ENCODE measurements at regions not wholly inside any gene's neighbourhood (a gene's known extent, or its start where the extent isn't known, plus 50 kb on each side); places are given as distances from the start of the nearest gene placed in this dataset.

DNA sequence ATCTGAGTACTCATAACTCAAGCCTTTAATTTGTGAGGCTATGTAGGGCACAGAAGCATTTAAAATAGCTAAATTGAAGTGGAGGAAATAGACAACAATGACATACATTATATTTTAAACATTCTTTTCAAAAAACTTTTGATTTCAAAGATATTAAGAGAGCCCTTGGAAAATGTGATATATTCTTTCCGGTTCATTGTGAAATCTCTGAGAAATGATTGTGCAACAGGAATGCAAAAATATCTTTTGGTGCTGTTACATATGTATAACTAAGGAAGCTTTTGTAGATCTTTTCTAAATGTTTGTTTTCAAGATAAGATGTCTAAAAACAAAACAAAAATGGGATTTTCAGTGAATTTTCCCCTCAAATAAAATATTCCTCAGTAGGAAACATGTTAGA lies 185.2 kb downstream of the LEPR start:
- no peak for TF ChIP-seq CTCF (IDR thresholded peaks at IDR 0.05; ENCODE audit: low read depth, low read length)
- TF ChIP-seq POLR2A (IDR thresholded peaks at IDR 0.05; ENCODE audit: extremely low read depth, insufficient read length), result no peak
- no peak for TF ChIP-seq MAX (IDR thresholded peaks at IDR 0.05; ENCODE audit: low read depth, low read length)
- no peak for TF ChIP-seq MYC (IDR thresholded peaks at IDR 0.05; ENCODE audit: low read depth, low read length)

Measured in NB4 (cell line).